ENCODE measurements at regions not wholly inside any gene's neighbourhood (a gene's known extent, or its start where the extent isn't known, plus 50 kb on each side); places are given as distances from the start of the nearest gene placed in this dataset.

GRCh38 chr4:10369517-10369916 is 87.7 kb downstream of the ZNF518B start:
- BruUV-seq (replicated peaks), result no TSS peak
- Histone ChIP-seq H3K9ac (ENCODE audit: control insufficient read depth, insufficient read depth, low read length) (no peak overlapping the region), H3K9me3 (replicated peaks; ENCODE audit: control insufficient read depth, insufficient read depth, low read length) (no peaks in the 10 kb centered on the region), H3K36me3 (ENCODE audit: control insufficient read depth in 2 of 2, insufficient read depth in 2 of 2, low read length in 1 of 2) (no peaks in the 10 kb centered on the region), H3K79me2 (ENCODE audit: control insufficient read depth, insufficient read depth, low read length) (no peaks in the 10 kb centered on the region), H3K27me3 (replicated peaks in 1 of 2; ENCODE audit: control insufficient read depth in 2 of 2, insufficient read depth in 2 of 2, low read length in 1 of 2) (no peaks in the 10 kb centered on the region), H4K20me1 (ENCODE audit: control insufficient read depth, insufficient read depth) (no peaks in the 10 kb centered on the region), H3K27ac (ENCODE audit: control insufficient read depth, insufficient read depth) (no peak overlapping the region), H2AFZ (ENCODE audit: control insufficient read depth, low read depth, low read length) (no peak overlapping the region), H3K4me2 (ENCODE audit: control insufficient read depth, insufficient read depth) (no peak overlapping the region), H3K4me3 (no peak overlapping the region), H3K4me1 (ENCODE audit: control insufficient read depth, insufficient read depth, low read length) (no peaks in the 10 kb centered on the region)
- ChIA-PET RAD21 (ENCODE audit: unreplicated experiment) (no interaction called here), SMC1A (ENCODE audit: uncharacterized antibody, unreplicated experiment) (no interaction called here), POLR2A (no interaction called here), CTCF (no interaction called here)
- intact Hi-C loops (cut with micrococcal nuclease; ENCODE audit: unreplicated experiment) (no loop called here), in situ Hi-C loops (cut with MboI) (no loop called here)
- WGBS (ENCODE audit: insufficient coverage, insufficient replicate concordance, low lambda C conversion rate, missing lambda C conversion rate), result 13% methylated on average over 2 of the region's 2 CpGs
- ATAC-seq, result no peak
- no peak for FAIRE-seq
- no peak for TF ChIP-seq NR2C1 (IDR thresholded peaks at IDR 0.05)
- TF ChIP-seq TCF12 (IDR thresholded peaks at IDR 0.05; ENCODE audit: low read depth, low read length), result no peak
- TF ChIP-seq SREBF2 (IDR thresholded peaks at IDR 0.05; ENCODE audit: low read length), result no peak
- no peak for TF ChIP-seq SIX5 (IDR thresholded peaks at IDR 0.05; ENCODE audit: low read depth, low read length, severe bottlenecking)
- no peak for TF ChIP-seq IRF5 (IDR thresholded peaks at IDR 0.05; ENCODE audit: borderline replicate concordance)
- no peak for TF ChIP-seq ZNF217 (IDR thresholded peaks at IDR 0.05)
- TF ChIP-seq ZBTB40 (IDR thresholded peaks at IDR 0.05; ENCODE audit: borderline replicate concordance), result no peak
- no peak for TF ChIP-seq MXI1 (IDR thresholded peaks at IDR 0.05; ENCODE audit: low read depth, low read length)
- TF ChIP-seq RAD51 (IDR thresholded peaks at IDR 0.05), result no peak
- no peak for TF ChIP-seq EP300 (IDR thresholded peaks at IDR 0.05; ENCODE audit: borderline replicate concordance in 1 of 2, control insufficient read depth in 1 of 2, low read depth in 2 of 2, low read length in 2 of 2)
- TF ChIP-seq FOS (IDR thresholded peaks at IDR 0.05; ENCODE audit: borderline replicate concordance, extremely low read depth, insufficient read length), result no peak
- TF ChIP-seq POLR2AphosphoS5 (IDR thresholded peaks at IDR 0.05; ENCODE audit: low read length), result no peak
- no peak for TF ChIP-seq SMC3 (IDR thresholded peaks at IDR 0.05; ENCODE audit: borderline replicate concordance, low read length)
- DNase-seq (ENCODE audit: low read depth, low spot score), result no peak
